ENCODE measurements at regions not wholly inside any gene's neighbourhood (a gene's known extent, or its start where the extent isn't known, plus 50 kb on each side); places are given as distances from the start of the nearest gene placed in this dataset.

- Histone ChIP-seq H3K4me1 (ENCODE audit: insufficient read depth, low read length) (no peaks in the 10 kb centered on the region), H3K36me3 (ENCODE audit: low read depth, low read length) (no peaks in the 10 kb centered on the region), H3F3A (ENCODE audit: low read length, unreplicated experiment) (no peaks in the 10 kb centered on the region), H3K27me3 (ENCODE audit: low read length) (peaks cover 16% of the 10 kb centered on the region; the same call in 1 of the 2 replicates), H3K79me2 (ENCODE audit: low read length) (no peaks in the 10 kb centered on the region), H3K9ac (ENCODE audit: low read length) (no peak overlapping the region), H4K20me1 (ENCODE audit: low read length) (no peaks in the 10 kb centered on the region), H3K4me2 (ENCODE audit: low read length) (no peak overlapping the region), H3K27ac (ENCODE audit: low read length) (no peak overlapping the region), H3K9me2 (replicated peaks; ENCODE audit: low read length) (no peaks in the 10 kb centered on the region), H3K9me3 (ENCODE audit: low read length) (no peaks in the 10 kb centered on the region), H3K4me3 (ENCODE audit: low read length) (no peak overlapping the region), H2AFZ (ENCODE audit: low read length) (no peak overlapping the region)
- ATAC-seq: no peak
- intact Hi-C loops (cut with micrococcal nuclease): no loop called here
- DNase-seq: no peak
- TF ChIP-seq EZH2 (IDR thresholded peaks at IDR 0.05; ENCODE audit: low read length, unreplicated experiment): no peak
- BruUV-seq (replicated peaks): no TSS peak
- CTCF ChIA-PET: no interaction called here
- POLR2A ChIA-PET (ENCODE audit: unreplicated experiment): no interaction called here
Observed at GRCh38 chr11:95306123-95306522, 75.1 kb upstream of the SESN3 start.

DNA sequence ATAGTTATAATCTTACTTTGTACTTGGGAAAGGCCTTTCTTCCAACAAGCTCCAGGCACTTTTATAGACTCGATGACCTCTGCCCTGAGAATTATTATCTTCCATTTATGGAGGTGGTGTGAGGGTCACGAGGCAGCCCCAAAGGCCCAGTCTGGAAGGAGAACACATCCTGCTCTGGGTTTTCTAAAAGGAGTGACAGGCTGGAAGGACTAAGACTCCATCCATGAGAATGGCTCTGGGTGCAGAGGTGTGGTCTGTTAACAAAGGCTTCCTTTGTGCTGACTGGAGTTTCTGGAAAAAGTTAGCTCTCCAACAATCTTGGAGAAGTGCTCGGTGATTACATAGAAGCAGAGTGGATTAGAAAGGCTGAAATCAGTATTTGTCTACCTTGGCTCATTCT, 74.7 kb upstream of the SESN3 start:
- POLR2A ChIA-PET (ENCODE audit: unreplicated experiment): no interaction called here
- H3K4me1 ChIP-seq (ENCODE audit: insufficient read depth, low read length): no peaks in the 10 kb centered on the region
- no peak for ATAC-seq
- H3K9ac ChIP-seq (ENCODE audit: low read length): no peak overlapping the region
- peaks cover 20% of the 10 kb centered on the region; the same call in 1 of the 2 replicates for H3K27me3 ChIP-seq (ENCODE audit: low read length)
- H4K20me1 ChIP-seq (ENCODE audit: low read length): no peaks in the 10 kb centered on the region
- no peak overlapping the region for H3K4me3 ChIP-seq (ENCODE audit: low read length)
- CTCF ChIA-PET: no interaction called here
- TF ChIP-seq, protein P1, sequence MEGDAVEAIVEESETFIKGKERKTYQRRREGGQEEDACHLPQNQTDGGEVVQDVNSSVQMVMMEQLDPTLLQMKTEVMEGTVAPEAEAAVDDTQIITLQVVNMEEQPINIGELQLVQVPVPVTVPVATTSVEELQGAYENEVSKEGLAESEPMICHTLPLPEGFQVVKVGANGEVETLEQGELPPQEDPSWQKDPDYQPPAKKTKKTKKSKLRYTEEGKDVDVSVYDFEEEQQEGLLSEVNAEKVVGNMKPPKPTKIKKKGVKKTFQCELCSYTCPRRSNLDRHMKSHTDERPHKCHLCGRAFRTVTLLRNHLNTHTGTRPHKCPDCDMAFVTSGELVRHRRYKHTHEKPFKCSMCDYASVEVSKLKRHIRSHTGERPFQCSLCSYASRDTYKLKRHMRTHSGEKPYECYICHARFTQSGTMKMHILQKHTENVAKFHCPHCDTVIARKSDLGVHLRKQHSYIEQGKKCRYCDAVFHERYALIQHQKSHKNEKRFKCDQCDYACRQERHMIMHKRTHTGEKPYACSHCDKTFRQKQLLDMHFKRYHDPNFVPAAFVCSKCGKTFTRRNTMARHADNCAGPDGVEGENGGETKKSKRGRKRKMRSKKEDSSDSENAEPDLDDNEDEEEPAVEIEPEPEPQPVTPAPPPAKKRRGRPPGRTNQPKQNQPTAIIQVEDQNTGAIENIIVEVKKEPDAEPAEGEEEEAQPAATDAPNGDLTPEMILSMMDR (conservative IDR thresholded peaks at IDR 0.05; ENCODE audit: low read depth, low read length): no peak
- TF ChIP-seq EZH2 (IDR thresholded peaks at IDR 0.05; ENCODE audit: low read length, unreplicated experiment) (no peak), EZH2phosphoT487 (IDR thresholded peaks at IDR 0.05; ENCODE audit: borderline replicate concordance, low read length) (no peak)
- H3K79me2 ChIP-seq (ENCODE audit: low read length): no peaks in the 10 kb centered on the region
- H3K4me2 ChIP-seq (ENCODE audit: low read length): no peak overlapping the region
- H2AFZ ChIP-seq (ENCODE audit: low read length): no peak overlapping the region
- BruUV-seq (replicated peaks): no TSS peak
- H3K27ac ChIP-seq (ENCODE audit: low read length): no peak overlapping the region
- no peak for DNase-seq
- H3K9me3 ChIP-seq (ENCODE audit: low read length): no peaks in the 10 kb centered on the region
- no peaks in the 10 kb centered on the region for H3K36me3 ChIP-seq (ENCODE audit: low read depth, low read length)
- H3K9me2 ChIP-seq (replicated peaks; ENCODE audit: low read length): no peaks in the 10 kb centered on the region
- intact Hi-C loops (cut with micrococcal nuclease): no loop called here
- no peaks in the 10 kb centered on the region for H3F3A ChIP-seq (ENCODE audit: low read length, unreplicated experiment)

DNA sequence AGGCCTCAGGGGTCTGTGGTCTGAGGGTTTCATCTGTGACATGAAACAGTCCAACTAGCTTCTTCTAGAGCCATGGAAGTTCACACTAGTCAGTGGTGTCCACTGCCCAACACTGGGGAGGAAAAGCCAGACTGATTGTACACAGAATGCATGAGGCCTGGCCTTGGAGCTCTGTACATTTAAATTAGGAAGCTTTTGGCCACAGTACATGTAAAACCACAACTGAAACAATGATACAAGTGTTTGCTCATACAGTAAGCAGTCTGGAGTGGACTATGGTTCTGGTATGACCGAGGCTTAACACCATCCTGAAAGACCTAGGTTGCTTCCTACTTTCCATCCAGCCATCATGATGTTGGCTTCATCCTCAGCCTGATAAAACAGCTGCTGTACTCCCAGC, 73.8 kb upstream of the SESN3 start:
- Histone ChIP-seq H3K79me2 (ENCODE audit: low read length) (no peaks in the 10 kb centered on the region), H3K4me1 (ENCODE audit: insufficient read depth, low read length) (no peaks in the 10 kb centered on the region), H3K9me3 (ENCODE audit: low read length) (no peaks in the 10 kb centered on the region), H2AFZ (ENCODE audit: low read length) (no peak overlapping the region), H3K27me3 (ENCODE audit: low read length) (peaks cover 29% of the 10 kb centered on the region), H4K20me1 (ENCODE audit: low read length) (no peaks in the 10 kb centered on the region), H3K4me2 (ENCODE audit: low read length) (no peak overlapping the region), H3K9me2 (replicated peaks; ENCODE audit: low read length) (no peaks in the 10 kb centered on the region), H3K9ac (ENCODE audit: low read length) (no peak overlapping the region), H3K27ac (ENCODE audit: low read length) (no peak overlapping the region), H3F3A (ENCODE audit: low read length, unreplicated experiment) (no peaks in the 10 kb centered on the region), H3K4me3 (ENCODE audit: low read length) (no peak overlapping the region), H3K36me3 (ENCODE audit: low read depth, low read length) (no peaks in the 10 kb centered on the region)
- intact Hi-C loops (cut with micrococcal nuclease): no loop called here
- no TSS peak for BruUV-seq (replicated peaks)
- ATAC-seq: no peak
- TF ChIP-seq EZH2phosphoT487 (IDR thresholded peaks at IDR 0.05; ENCODE audit: borderline replicate concordance, low read length) (no peak), EZH2 (IDR thresholded peaks at IDR 0.05; ENCODE audit: low read length, unreplicated experiment) (no peak)
- TF ChIP-seq, protein P1 (conservative IDR thresholded peaks at IDR 0.05; ENCODE audit: low read depth, low read length): no peak
- DNase-seq: no peak
- CTCF ChIA-PET: no interaction called here
- POLR2A ChIA-PET (ENCODE audit: unreplicated experiment): no interaction called here
